Myocyte (in vitro differentiated cells): ENCODE measurements at regions not wholly inside any gene's neighbourhood (a gene's known extent, or its start where the extent isn't known, plus 50 kb on each side); places are given as distances from the start of the nearest gene placed in this dataset.
"Not testable (repeated sequence)": the region's sequence is repeated elsewhere in the genome, so short reads cannot be mapped to it uniquely, and the experiment has no call there.

Source experiments
- DNase-seq: peaks from one replicate; pipeline ENCODE4 v3.0.0-alpha.2; 2012; ENCODE audit warnings: low read depth

DNA sequence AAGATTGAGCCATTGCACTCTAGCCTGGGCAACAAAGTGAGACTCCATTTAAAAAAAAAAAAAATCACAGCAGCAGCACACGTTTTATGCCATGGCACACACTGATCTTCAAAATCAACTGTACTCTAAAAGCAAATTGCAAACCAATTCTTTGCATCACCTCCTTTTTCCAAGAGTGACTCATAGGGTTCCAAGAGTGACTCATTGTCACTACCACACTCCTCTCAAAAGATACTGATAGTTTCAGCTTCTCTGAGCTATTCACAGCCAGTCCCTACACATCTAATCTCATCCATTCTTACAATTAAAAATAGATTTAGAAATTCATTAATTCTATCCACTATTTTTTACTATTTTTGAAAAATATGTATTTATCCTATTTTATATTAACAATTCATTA is 1494.9 kb upstream of the AGA start:
- DNase-seq = no peak

DNA sequence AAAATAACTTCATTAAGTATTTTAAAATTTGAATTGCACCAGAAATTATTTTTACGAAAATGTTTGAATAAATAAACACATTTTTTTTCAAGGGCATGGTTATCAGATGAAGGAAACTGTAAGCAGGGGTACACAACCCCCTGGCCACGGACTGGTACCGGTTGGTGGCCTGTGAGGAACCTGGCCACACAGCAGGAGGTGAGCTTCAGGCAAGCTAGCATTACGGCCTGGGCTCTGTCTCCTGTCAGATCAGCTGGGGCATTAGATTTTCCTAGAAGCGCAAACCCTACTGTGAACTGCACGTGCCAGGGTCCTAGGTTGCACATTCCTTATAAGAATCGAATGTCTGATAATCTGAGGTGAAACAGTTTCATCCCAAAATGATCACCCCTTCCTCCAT is 1499.7 kb upstream of the AGA start:
- no peak for DNase-seq

DNA sequence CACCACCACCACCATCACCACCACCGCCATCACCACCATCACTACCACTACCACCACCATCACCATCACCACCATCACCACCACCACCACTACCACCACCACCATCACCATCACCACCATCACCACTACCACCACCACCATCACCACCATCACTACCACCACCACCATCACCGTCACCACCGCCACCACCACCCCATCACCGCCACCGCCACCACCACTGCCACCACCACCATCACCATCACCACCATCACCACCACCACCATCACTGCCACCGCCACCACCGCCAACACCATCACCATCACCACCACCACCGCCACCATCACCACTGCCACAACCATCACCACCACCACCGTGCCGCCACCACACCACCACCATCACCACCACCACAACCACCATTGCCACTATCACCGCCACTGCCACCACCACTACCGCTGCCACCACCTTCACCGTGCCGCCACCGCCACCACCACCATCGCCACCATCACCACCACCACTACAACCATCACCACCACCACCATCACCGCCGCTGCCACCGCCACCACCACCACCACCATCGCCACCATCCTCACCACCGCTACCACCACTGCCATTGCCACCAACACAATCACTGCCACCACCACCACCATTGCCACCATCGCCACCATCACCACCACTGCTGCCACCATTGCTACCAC is 1511.3 kb upstream of the AGA start:
- DNase-seq = no peak

DNA sequence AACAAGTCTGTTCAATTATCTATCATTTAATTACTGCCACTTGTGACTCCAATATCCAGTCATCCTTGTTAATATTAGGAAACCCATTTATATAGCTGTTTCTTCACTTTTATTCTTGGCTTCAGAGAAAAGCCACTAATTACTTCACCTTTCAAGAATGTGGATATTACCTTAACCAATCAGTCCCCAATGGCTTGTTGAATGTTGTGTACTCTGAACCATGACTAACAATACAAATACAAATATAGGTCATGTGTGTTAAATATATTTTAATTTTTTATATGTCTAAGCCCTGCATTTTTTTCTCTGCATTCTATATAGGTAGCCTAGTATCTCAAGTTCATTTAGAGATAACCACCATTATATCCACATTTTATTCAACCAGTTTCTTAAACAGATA is 1513.4 kb upstream of the AGA start:
- DNase-seq = no peak

DNA sequence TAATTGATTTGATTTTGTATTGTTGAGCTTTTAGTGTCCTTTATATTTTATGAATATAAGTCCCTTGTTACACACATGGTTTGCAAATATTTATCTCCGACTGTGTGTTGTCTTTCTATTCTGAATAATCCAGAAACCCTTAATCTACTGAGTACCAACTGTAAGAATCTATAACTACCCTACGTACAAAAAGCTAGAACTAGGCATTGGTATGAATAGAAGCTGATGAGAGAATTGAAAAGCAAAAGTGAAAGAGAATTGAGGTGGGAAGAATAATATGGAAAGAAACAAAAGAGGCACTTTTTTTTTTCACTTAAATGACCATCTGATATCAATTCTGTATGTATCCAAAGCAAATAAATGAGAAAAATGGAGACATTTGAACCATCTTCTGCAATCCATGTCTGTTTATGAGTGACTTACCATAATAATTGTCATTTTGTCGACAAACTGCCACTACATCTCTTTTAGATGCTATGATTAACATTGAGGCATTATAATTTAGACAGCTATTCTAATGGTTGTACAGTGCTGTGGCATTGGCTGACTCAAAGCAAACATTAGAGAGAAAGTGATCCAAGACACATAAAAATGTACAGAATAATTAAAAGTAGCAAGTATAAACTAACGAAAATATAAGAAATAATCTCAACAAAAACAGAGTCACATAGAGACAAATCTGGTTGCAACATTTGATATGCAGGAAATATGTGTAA is 1516.6 kb upstream of the AGA start:
- no peak for DNase-seq

DNA sequence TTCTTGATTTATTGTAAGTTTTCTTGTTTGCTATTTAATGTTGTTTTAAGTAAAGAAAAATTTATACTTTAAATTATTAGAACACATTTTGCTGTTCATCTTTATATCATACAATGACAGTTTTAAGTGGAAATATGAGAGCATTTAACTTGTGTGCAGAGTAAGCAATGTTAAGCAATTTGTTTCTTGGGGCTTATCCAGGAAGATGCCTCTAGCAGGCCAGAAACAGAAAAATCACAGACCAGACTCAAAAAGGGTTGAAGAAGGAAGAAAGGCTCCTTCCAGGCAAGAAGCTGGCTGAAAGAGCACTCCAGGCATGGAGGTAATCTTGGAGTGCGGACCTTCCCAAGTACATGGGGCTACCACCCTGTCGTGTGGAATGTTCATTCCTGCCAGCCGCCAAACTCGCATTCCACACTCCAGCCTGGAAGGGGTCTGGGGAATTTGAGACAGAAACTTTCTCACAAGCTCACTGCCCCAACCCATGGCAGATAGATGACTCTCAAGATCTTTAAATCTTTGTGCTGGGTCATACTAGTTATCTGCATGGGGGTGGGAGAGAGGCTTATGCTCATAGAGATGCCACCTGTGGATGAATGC is 1521.3 kb upstream of the AGA start:
- DNase-seq = no peak

DNA sequence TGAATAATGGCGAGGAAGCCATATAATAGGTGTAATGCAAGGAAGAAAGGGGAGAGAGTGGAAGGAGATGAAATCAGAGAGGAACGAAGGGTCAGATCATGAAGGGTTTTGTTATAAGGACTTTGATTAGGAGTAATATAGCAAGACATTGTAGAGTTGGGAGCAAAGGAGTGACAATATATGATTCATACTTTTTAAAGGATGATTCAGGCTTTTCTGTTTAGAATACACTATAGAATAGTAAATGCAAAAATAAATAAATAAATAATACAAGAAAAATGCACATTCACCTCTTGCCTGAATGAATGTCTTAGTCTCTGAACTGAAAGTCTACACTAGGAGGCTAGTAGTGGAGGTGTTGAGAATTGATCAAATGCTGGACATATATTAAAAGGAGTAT is 1524.4 kb upstream of the AGA start:
- DNase-seq = no peak

DNA sequence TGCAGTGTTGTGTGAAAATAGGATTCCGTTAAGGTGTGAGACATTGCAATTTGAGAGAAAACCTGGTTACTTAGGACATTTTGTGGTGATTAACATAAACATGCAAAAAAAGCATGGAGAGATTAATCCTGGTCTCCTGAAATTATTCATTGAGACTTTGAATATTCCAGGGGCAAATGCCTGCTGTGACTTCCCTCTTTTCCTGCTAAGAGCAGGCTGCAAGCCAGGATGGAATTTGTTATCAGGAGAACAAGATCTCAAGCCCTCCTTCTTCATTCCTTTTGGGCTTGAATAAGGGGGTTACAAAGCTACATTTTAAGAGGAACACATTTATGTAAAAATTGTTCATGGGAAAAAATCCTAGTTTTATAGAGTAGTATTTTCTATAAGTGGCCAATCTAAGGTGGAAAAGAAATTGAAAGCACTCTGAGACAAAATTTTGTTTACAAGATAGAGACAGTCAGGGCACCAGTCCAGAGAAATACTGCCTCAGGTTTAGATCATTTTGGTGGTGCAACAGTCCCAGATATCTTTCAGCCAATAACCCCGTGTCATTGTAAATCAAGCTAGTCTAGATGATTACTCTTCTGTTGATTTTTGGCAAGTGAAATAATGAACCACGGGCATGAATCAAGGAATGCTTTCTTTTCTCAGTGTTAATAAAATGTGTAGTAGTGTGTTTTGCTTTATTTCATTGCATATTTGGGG is 1528.3 kb upstream of the AGA start:
- DNase-seq = no peak

DNA sequence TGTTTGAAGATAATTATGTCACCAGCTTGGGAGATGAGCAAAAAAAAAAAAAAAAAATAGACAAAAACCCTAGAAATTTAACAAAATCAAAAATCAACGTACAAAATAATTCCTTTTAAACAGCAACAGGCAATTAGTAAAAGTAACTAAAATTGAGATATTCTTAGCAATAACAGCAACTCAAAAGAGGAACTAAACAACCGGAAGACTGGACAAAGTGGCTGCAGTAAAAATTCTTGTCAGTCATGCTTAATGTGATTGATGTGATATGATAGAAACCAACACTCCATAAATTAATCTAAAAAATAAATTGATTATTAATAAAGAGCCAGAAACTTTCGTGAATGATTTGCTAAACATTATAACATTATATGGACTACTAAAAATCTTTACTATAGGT is 1534.6 kb upstream of the AGA start:
- DNase-seq = no peak

DNA sequence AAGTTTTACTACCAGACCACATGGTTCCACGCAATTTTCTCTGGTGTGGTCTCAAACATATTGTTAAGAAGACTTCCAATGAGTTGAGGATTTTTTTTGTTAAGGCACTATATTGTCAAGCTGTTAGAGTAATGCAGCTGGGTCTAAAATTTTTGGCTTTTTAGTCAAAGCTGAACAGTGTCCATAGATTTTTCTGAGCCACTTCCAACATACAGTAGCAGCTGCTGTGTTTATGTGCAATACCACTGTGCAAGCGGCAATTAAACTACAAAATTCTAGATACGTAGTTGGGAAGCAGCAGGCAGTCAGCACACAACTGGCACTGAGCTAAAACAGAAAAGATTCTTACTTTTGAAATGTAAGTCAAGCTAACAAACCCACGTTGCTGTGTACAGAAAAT is 1551.1 kb upstream of the AGA start:
- no peak for DNase-seq

DNA sequence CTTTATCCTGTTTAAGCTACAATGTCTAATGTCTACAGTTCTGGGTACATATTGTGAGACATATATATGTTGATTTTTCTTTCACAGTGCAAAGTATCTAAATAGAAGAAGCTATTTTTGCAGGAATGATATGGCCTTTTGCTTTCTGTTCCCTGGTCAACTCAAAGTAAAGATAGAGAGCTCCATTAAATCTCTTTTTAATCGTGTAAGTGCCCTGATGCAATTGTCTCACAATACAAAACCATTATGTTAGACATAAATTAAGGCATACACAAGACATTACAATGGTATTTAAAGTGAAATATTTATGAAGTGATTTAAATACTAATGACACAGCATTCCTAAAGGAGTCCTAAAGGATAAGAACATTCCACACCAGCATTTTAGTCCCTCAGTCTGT is 1559.7 kb upstream of the AGA start:
- DNase-seq = no peak

DNA sequence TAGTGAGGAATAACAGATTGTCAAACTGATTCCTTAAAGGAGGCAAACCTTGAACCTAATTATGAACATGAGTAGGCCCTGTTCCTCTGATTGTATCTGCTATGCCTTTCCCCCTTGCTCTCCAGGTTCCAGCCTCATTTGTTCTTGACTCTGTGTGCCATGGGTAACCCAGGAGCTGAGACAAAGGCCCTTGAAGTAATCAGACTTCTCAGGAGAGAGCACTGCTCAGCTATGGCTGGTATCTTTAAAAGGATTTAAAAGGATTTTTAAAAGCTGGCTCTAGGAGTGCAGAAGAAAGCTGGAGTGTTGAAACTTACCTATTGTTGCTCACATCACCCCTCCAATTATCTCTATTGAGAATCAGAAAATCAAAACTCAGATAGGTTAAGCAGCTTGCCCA is 1565.5 kb upstream of the AGA start:
- DNase-seq = no peak

DNA sequence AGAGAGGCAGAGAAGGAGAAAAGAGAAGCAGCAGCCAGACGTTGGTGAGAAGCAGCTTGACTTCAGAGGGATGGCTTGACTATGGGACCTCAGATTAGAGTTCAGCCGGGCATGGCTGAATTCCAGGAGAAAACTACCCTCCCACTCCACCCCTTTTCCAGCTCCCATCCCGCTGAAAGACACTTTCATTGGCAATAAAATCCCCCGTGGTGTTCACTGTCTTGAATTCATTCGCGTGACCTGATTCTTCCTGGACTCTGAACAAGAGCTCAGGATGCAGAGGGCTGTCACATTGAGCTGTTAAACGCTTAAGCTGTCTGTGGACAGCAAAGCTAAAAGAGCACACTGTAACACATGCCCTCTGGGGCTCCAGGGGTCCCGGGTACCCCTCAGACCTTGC is 1575.3 kb upstream of the AGA start:
- no peak for DNase-seq

DNA sequence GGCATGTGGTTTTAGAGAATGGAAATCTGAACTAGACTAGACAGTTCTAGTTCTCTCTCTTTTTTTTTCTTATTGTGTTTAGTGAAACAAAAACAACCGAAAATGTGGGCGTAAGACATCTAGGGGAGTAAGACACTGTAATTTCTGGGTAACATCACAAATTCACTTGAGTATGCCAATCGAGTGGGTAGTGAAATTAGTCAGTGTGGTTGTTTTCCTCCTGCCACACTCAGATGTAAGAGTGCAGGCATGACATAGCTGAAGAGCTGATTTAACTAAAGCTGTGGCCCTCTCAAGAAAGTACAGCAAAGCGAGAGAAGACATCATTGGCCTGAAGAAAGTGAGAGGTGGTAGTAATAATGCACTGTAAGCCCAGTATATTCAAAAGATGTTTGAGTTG is 1585.3 kb upstream of the AGA start:
- no peak for DNase-seq

DNA sequence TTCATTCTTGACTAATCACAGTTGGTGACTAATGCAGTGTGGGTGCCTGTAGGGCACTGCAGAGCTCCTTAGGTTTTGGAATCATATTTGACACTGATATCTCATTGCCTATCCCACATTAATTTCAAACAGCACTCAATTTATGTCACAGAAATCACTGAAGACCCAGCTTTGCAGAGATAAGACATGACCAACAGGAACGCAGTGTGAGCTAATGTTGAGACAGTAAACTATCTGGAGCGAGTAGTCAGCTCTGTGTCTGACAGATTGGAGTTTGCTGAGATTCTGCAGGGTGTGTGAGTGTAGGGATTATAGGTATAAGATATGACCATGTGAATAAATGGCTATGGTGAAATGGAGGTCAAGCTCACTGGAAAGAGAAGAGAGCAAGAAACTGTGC is 1586.1 kb upstream of the AGA start:
- no peak for DNase-seq

DNA sequence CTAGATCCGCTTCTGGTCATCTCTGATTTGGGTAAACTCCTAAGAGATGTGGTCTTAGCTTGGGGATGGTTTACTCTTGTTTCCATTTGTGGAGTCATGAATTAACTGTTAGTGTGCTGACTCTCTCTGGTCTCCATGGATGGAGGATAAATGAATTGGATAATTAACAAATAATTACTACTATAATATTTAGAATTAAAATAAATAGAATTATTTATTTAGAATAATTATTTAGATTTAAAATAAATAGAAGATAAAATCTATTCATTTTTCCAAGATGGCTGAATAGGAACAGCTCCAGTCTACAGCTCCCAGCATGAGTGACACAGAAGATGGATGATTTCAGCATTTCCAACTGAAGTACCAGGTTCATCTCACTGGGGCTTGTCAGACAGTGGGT is 1587.4 kb upstream of the AGA start:
- no peak for DNase-seq

DNA sequence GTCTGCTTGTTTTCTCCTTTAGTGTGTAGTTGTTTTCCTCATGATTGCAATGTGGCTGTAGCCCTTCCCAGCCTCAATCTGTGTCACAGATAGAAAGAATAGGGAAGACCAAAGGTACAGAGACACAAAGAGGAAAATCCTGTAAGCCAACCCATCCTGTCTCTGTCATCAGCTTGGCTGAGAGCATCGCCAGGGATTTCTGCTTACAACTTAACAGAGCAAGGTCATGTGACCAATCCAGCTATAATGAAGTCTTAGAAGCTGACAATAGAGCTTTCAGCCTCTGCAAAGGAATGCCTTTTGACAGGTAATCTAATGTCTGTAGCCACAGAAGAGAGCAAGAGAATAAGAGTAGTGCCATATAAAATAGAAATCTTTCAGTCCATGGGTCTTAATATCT is 1598.0 kb upstream of the AGA start:
- DNase-seq = no peak

DNA sequence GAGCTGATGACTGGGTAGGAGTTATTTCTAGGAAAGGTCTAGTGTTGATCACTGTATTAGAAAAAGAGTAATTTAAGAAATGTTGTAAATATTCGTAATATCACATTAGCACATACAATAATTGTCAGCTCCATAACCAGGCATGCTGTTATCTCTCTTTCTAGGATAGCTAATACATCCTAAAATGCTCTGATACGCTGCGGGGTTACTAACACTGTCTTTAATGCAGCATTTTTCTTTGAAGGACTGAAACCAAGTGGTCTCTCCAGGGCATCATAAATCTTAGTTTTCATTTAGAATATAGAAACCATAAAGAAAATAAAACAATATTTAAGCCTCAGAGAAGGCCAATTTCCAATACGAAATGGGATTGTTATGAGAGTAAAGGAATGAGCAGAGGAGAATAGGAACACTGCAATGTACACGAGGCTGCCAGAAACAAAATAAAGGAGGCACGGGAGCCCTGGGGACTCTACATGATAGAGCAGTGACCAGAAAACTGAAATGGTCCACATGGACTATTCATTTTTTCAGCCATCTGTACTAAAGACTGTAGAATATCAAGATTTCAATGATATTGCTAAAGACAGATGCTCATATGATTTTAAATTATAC is 1606.7 kb upstream of the AGA start:
- no peak for DNase-seq

DNA sequence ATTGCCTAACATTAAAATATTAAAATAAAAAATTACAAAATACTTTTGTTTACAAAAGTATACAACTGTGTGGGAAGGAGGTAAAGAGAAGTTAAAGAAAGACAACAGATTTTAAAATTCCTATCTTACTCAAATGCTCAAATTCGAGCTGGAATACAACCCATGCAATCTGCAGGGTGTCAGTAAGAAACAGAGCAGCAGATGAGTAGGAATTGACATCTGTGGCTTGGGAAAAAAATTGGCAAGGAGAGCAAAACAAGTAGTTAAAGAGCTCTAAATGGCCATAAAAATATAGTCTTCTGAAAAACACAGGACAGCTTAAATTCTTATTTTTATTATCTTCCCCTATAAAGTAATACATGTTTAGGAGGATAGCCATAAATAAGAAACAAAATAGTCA is 1609.0 kb upstream of the AGA start:
- no peak for DNase-seq

DNA sequence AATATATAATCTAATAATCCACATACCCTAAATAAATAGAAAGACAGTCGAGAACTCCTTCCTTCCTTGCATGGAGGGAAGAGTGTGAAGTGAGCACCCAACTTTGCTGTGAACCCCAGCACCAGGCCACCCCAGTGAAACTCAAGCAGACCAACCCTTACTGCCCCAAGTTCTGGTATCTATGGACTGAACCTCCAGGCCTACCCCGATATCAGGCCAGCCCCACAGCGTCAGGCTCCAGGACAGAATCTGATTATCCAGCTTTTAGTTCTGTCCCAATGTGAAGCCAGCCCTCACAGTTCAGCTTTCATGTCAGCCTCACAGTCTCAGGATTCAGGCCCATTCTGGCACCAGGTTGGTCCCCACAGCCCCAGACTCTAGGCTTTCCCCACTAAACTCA is 1617.2 kb upstream of the AGA start:
- DNase-seq = no peak

DNA sequence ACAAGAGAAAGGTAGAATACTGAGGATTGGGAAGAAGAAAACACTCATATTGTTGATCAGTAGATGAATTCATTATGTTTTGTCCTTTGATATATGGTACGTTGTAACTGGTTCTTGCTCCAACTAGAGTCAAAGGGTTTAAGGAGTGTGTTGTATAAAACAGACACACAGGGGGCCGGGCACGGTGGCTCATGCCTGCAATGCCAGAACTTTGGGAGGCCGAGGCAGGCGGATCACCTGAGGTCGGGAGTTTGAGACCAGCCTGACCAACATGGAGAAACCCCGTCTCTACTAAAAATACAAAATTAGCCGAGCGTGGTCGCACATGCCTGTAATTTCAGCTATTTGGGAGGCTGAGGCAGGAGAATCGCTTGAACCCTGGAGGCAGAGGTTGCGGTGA is 1624.0 kb upstream of the AGA start:
- DNase-seq = not testable (repeated sequence)

DNA sequence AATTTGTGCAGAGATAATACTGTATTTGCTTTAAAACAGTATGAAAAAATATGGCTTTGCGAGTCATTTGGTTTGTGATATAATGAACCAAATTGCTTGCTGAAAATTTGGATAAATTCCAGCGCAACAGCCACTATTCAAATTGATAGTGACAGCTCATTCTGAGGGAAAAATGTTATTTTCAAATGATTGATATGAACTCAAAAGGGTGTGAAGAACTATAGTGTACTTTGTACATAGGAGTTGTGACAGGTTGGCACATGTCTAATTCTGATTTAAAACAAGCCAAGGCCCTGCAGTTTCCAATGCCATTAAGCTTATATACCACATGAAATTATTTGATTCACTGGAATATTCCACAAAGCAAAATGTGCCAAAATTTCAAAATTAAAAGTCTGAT is 1628.9 kb upstream of the AGA start:
- DNase-seq = no peak
